GM12878 (cell line): ENCODE measurements at regions not wholly inside any gene's neighbourhood (a gene's known extent, or its start where the extent isn't known, plus 50 kb on each side); places are given as distances from the start of the nearest gene placed in this dataset.

Source experiments
- ATAC-seq: fragments of 200-7000 bp; cut with Tn5 transposase; 3 replicates; pipeline ENCODE4 v1.9.1; 2020; ENCODE audit warnings: mild to moderate bottlenecking, moderate library complexity
- BruUV-seq: library from RNA; stranded (reverse); fragments of 400-500 nt; replicated peaks from 2 replicates; lab custom pipeline; 2021; lab: Mats Ljungman, UMichigan
- CTCF ChIA-PET: fragments of 300-600 bp; sonication (Branson Sonifier 250); formaldehyde crosslinking; extraction: SDS; loops from one replicate; lab custom pipeline; 2021; ENCODE audit warnings: inconsistent platforms; lab: Yijun Ruan, JAX
- POLR2A ChIA-PET: fragments of 350-600 bp; formaldehyde crosslinking; extraction: SDS; loops from one replicate; lab custom pipeline; 2021; ENCODE audit warnings: inconsistent platforms; lab: Charles Lee
- RAD21 ChIA-PET: fragments of 300-600 bp; sonication (Branson Sonifier 250); formaldehyde crosslinking; loops from one replicate; lab custom pipeline; 2023; ENCODE audit warnings: antibody characterized with exemption; ENCODE audit not compliant: unreplicated experiment; lab: Charles Lee
- SMC1A ChIA-PET: fragments of 300-600 bp; sonication (Branson Sonifier 250); formaldehyde crosslinking; loops from one replicate; lab custom pipeline; 2023; ENCODE audit not compliant: unreplicated experiment, uncharacterized antibody; lab: Charles Lee
- DNase-seq: peaks from one replicate; pipeline ENCODE4 v3.0.0-alpha.2; 2011; ENCODE audit warnings: low read depth, low spot score
- FAIRE-seq: peaks from 3 replicates; lab custom pipeline; 2011; peaks lifted over from hg19 to GRCh38; lab: Jason Lieb, UNC
- H2AFZ ChIP-seq: 2 replicates; pipeline ENCODE4 v1.6.0; 2011; ENCODE audit warnings: low read depth, low read length, control low read depth; ENCODE audit not compliant: control insufficient read depth
- H3K27ac ChIP-seq: 2 replicates; pipeline ENCODE4 v1.5.1; 2011; ENCODE audit warnings: control low read depth; ENCODE audit not compliant: control insufficient read depth, insufficient read depth
- H3K27me3 ChIP-seq, 2 experiments: replicated peaks in 1 of 2; 2 replicates each; pipeline versions ENCODE4 v1.6.0 to v1.6.1; 2011; ENCODE audit warnings: low read length in 1 of 2; ENCODE audit not compliant: control insufficient read depth in 2 of 2, insufficient read depth in 2 of 2
- H3K36me3 ChIP-seq, 2 experiments: 2 replicates each; pipeline ENCODE4 v1.5.1; 2011; ENCODE audit warnings: low read length in 1 of 2; ENCODE audit not compliant: control insufficient read depth in 2 of 2, insufficient read depth in 2 of 2
- H3K4me1 ChIP-seq: 2 replicates; pipeline ENCODE4 v1.6.1; 2011; ENCODE audit warnings: mild to moderate bottlenecking, low read length, moderate library complexity, mixed read lengths; ENCODE audit not compliant: control insufficient read depth, insufficient read depth
- H3K4me2 ChIP-seq: 2 replicates; pipeline ENCODE4 v1.6.0; 2011; ENCODE audit warnings: control low read depth; ENCODE audit not compliant: control insufficient read depth, insufficient read depth
- H3K4me3 ChIP-seq: fragments of 200-600 bp; sonication (generic); 2 replicates; pipeline ENCODE4 v1.5.1; 2016
- H3K79me2 ChIP-seq: 2 replicates; pipeline ENCODE4 v1.6.0; 2011; ENCODE audit warnings: low read length; ENCODE audit not compliant: control insufficient read depth, insufficient read depth
- H3K9ac ChIP-seq: 2 replicates; pipeline ENCODE4 v1.8.0; 2011; ENCODE audit warnings: low read length, control low read depth, mixed read lengths; ENCODE audit not compliant: control insufficient read depth, insufficient read depth
- H3K9me3 ChIP-seq: replicated peaks from 3 replicates; pipeline ENCODE4 v1.5.1; 2011; ENCODE audit warnings: mild to moderate bottlenecking, low read length; ENCODE audit not compliant: control insufficient read depth, insufficient read depth
- H4K20me1 ChIP-seq: 2 replicates; pipeline ENCODE4 v1.6.0; 2011; ENCODE audit not compliant: control insufficient read depth, insufficient read depth
- ASH2L ChIP-seq: fragments of 300-600, 200-600 bp; sonication (generic); IDR thresholded peaks from 2 replicates; pipeline ENCODE4 v1.6.1; 2017; ENCODE audit warnings: low read depth, mild to moderate bottlenecking, borderline replicate concordance
- BCL11A ChIP-seq: IDR thresholded peaks from 2 replicates; pipeline ENCODE4 v1.6.1; 2011; ENCODE audit warnings: low read depth, low read length
- KLF5 ChIP-seq: fragments of 450-650 bp; IDR thresholded peaks from 2 replicates; pipeline ENCODE4 v1.6.1; 2014; ENCODE audit warnings: mild to moderate bottlenecking; ENCODE audit not compliant: partially characterized antibody
- NBN ChIP-seq: fragments of 450-650 bp; IDR thresholded peaks from 2 replicates; pipeline ENCODE4 v1.6.1; 2016
- PKNOX1 ChIP-seq: fragments of 450-650 bp; IDR thresholded peaks from 2 replicates; pipeline ENCODE4 v1.6.1; 2016; ENCODE audit warnings: mild to moderate bottlenecking
- RAD21 ChIP-seq: IDR thresholded peaks from 2 replicates; pipeline ENCODE4 v1.6.1; 2011; ENCODE audit warnings: mild to moderate bottlenecking, low read depth, low read length, moderate library complexity; ENCODE audit not compliant: insufficient read depth
- RELA ChIP-seq: fragments of 450-650 bp; IDR thresholded peaks from 2 replicates; pipeline ENCODE4 v1.8.0; 2014; ENCODE audit warnings: borderline replicate concordance; ENCODE audit not compliant: partially characterized antibody
- USF1 ChIP-seq: IDR thresholded peaks from 2 replicates; pipeline ENCODE4 v1.6.1; 2011; ENCODE audit warnings: borderline replicate concordance, low read depth, mild to moderate bottlenecking, moderate library complexity, mixed read lengths, low read length; ENCODE audit not compliant: insufficient read depth; ENCODE audit errors: extremely low read length
- WGBS: methylation state at CpG from one replicate; pipeline ENCODE4 v1.1.6; 2016; ENCODE audit warnings: low lambda C conversion rate; ENCODE audit not compliant: insufficient replicate concordance, insufficient coverage; ENCODE audit errors: missing lambda C conversion rate; 5-methylcytosine and 5-hydroxymethylcytosine counted together
- in situ Hi-C: fragments of 300-500 bp; cut with MboI; formaldehyde crosslinking; loops from 9 replicates; pipeline ENCODE4 v1.14.3; 2018; ENCODE audit warnings: mixed read lengths
- intact Hi-C: fragments of 100-400 bp; cut with micrococcal nuclease; formaldehyde crosslinking; loops from one replicate; pipeline ENCODE4 v1.14.2; 2022; ENCODE audit not compliant: unreplicated experiment

DNA sequence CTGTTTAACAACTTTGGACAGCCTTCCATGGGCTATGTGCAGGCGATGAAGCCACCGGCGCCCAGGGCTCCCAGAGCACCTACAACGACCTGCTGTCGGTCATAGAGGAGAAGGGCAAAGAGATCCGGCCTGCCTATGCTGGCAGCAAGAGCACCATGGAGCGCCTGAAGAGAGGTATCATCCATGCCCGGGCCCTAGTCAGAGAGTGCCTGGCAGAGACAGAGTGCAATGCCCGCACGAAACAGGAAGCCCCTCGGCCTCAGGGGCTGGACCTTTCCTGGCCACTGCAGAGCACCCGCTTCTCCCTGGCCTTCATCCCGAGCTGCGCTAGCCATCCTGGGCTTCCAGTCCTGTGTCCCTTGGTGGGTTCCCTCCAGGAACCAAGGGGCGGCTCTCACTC lies 497.0 kb upstream of the PHF14 start (continued):
- no peak for TF ChIP-seq USF1
- no peak for TF ChIP-seq BCL11A

GRCh38 chr7:10483671-10484070 lies 490.0 kb upstream of the PHF14 start:
- no peaks in the 10 kb centered on the region for H3K36me3 ChIP-seq
- no peaks in the 10 kb centered on the region for H3K27me3 ChIP-seq
- no peak overlapping the region for H3K4me3 ChIP-seq
- H3K4me2 ChIP-seq, result no peak overlapping the region
- intact Hi-C loops, result no loop called here
- no TSS peak for BruUV-seq
- RAD21 ChIA-PET, result no interaction called here
- ATAC-seq (no peak), DNase-seq (no peak)
- no peak overlapping the region for H3K9ac ChIP-seq
- TF ChIP-seq RAD21 (no peak), ASH2L (no peak), NBN (no peak), RELA (no peak), KLF5 (no peak), PKNOX1 (no peak)
- TF ChIP-seq, all 136 proteins: peak for 0
- Histone ChIP-seq H3K4me1 (no peaks in the 10 kb centered on the region), H4K20me1 (no peaks in the 10 kb centered on the region), H2AFZ (no peak overlapping the region), H3K27ac (no peak overlapping the region), H3K79me2 (no peaks in the 10 kb centered on the region), H3K9me3 (no peaks in the 10 kb centered on the region)
- SMC1A ChIA-PET, result no interaction called here
- CTCF ChIA-PET, result no interaction called here
- in situ Hi-C loops, result no loop called here
- POLR2A ChIA-PET, result no interaction called here
- 48% methylated on average over 5 of the region's 5 CpGs for WGBS
- no peak for FAIRE-seq
